DMS153 treated with DMSO at 0.1 percent for 48 hours (cell line): ENCODE measurements at regions not wholly inside any gene's neighbourhood (a gene's known extent, or its start where the extent isn't known, plus 50 kb on each side); places are given as distances from the start of the nearest gene placed in this dataset.
"Not testable (repeated sequence)": the region's sequence is repeated elsewhere in the genome, so short reads cannot be mapped to it uniquely, and the experiment has no call there.

ENCODE experiments used
- DNase-seq: peaks from one replicate; lab custom pipeline; 2025; ENCODE audit not compliant: unreplicated experiment; lab: John Stamatoyannopoulos, UW

DNA sequence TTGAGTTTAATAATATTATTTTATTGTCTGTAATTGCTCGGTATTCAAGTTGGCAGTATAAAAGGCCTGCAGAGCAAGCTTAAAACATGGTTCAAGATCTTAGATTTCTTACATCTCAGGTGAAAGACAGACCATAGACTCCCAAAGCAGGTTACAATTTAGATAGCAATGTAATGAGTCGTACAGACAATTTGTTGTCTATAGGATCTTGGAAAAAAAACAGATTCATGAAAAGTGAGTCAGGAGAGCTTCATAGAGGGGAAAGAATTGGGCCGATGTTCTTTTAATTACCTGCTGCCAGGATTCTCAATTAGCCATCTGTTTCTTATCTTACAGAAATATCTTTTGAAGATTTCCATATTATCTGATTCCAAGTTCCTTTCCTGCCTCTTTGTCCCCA, 111.5 kb upstream of the IKBKE start:
- DNase-seq: not testable (repeated sequence)

DNA sequence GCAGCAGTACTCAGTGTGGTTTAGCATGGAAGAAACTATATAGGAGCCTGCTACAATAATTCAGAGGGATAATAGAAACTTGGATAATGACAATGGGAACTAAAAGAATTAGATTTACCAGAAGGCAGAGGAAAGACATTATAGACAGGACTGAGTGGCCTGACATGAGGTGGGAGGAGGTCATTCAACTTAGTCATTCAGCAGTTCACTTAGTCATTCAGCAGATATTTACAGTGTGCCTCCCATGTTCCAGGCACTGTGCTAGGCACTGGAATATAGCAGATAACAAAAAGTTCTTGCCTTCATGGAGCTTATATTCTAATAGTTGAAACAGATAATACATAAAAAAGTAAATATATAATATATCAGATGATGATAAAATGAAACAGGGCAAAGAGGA, 110.9 kb upstream of the IKBKE start:
- not testable (repeated sequence) for DNase-seq

DNA sequence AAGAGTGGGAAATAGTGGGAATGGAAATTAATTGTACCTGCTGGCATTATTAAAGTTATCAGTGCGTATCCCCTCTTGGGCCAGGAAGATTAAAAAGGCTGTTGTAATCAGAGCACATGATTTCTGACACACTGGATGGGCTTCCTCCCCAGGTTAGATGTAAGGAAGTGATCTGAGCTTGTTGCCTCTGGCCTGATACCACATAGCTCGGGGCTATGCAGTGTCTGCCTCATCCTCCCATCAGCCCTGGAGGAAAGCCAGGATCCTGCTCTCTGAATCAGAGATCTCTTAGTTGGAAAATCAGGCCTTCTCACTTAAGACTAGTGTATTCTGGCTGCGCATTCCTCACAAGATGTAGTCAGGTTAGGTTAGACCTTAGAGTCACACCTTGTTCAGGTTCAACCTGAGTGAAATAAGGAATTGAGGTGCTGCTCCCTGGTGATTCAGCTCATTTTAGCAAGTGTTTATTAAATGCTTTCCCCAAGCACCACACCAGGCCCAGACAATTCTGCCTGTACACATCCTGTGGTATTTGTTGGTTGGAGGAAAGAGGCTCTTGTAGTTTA, 108.2 kb upstream of the IKBKE start:
- not testable (repeated sequence) for DNase-seq

DNA sequence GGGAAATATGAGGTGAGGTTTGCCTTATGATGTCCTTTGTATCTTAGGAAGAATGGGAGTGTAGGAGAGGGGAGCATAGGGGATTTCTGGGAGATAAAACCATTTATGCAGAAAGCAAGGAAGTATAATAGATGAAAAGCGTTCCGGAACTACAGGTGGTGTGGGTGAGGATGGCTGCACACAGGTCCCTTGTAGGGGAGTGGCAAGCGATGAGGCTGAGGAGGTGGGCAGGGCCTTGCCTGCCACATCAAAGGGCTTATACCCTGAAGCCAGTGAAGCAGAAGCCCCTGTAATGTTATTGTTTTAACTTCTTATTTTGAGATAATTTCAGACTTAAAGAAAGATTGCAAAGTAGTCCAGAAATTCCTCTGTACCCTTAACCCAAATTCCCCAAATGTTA, 107.3 kb upstream of the IKBKE start:
- not testable (repeated sequence) for DNase-seq

DNA sequence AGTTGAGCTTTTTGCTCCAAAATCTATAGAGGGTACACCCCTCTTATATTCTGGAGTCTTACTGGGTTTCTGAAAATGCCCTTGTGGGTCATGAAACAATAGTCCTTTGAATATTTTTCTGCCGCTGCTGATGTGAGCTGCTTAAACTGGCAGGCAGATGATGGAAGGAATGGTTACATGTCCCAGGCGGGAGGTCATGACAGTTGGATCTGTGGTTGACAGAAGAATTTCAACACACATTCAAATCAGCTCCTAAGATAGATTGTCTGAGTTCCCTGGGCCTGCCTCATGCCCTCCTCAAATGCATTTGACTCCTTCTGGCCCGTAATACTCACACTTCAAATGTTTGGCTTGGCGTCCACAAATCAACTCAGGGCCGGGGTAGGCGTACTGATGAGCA, 105.0 kb upstream of the IKBKE start:
- not testable (repeated sequence) for DNase-seq

DNA sequence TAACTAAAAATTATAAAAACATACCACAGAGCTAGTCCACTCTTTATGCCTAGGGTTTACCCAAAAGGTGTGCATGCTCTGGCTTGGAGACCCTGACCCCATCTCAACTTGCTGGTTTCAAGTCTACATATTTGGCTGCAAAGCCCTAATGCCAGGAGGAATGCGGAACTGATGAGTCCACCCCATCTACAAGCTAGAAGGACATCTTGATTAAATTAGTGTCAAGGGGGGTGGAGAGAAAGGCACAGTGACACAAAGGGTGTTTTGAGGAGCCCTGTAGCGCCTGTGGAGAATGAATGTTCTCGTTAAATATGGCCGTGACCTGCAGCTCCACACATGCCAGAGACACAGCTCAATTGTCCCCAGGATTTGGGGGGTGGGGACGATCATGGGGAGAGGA, 104.1 kb upstream of the IKBKE start:
- not testable (repeated sequence) for DNase-seq

DNA sequence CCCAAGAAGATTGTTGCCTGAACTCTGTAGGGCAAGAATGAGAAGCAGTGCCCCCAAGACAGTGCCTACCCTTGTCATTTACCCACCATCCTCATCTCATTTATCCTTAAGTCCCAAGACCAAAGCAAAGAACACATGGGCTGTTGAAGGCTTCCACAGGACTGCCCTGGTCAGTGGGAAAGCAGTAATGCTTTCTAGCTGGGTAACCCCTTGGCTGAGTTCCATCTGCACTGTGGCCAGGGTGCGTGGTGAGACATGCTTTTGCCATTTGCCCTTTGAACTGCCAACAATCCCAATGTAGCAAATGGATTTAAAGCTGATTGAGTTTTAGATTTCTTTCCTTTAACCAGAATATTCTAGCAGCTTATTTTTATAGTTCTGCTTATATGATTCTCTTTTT, 103.5 kb upstream of the IKBKE start:
- DNase-seq: not testable (repeated sequence)

DNA sequence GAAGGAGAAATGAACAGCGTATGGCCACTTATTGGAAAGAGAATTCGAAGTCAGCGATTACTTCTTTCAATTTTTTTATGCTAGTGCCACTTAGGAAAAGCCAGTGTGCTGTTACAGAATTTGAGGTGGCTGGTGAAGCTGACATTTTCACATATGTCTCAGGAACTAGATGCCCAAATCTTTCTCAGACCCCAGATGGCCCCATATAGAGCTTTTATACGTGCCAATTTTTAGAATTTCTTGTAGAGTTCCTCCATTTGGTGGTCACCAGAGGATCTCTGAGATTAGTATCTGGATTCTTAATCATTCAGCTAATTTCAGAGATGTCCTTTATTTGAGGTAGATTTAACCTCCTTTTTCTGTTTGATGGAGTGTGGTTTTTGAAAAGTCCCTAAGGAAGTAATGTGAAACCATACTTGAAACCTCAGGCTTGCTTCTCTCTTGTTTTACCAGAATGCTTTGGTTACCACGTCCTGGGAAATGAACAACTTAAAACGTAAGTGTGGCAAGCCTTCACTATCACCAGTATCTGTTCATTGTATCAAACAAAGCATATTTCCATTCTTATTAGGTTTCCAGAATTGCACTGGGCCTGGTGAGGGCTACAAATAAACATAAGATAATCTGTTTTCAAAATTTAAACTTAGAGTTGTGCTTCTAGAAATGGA, 102.2 kb upstream of the IKBKE start:
- DNase-seq: not testable (repeated sequence)

DNA sequence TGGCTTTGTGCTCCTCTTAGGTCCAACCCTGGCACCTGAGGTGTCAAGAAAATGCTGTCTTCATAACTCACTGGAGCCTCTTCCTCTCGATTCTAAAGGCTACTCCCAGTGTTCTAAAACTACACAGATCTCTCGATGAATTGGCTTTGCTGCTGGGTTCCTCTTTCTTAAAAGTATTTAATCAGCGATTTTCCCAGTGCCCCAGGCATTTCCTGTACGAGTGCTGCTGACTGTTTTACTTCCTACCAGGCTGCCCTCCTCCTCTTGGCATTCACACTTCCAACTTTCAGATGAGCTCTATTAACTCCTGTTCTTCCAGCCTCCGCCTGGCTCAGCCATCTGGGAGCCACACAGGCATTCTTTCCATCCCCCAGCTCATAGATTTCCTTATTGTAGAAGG, 95.6 kb upstream of the IKBKE start:
- DNase-seq: not testable (repeated sequence)

DNA sequence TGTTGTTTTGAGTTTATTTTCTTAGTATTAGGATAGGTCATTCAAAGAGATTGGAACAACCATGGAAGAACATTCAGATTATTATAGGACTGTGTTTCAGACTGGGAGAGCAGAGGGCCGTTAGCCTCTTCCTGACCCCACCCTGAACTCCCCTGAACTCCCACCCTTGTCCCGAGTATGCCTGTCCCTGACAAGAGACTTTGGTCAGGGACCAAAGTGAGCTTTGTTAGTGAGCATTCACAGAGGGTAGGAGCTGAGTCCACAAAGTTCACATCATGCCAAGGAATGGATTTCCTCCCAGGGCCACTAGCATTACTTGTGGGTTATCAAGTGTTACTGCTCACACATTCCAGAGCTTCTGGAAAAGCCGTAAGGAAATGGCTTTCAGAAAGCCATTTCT, 94.7 kb upstream of the IKBKE start:
- not testable (repeated sequence) for DNase-seq

DNA sequence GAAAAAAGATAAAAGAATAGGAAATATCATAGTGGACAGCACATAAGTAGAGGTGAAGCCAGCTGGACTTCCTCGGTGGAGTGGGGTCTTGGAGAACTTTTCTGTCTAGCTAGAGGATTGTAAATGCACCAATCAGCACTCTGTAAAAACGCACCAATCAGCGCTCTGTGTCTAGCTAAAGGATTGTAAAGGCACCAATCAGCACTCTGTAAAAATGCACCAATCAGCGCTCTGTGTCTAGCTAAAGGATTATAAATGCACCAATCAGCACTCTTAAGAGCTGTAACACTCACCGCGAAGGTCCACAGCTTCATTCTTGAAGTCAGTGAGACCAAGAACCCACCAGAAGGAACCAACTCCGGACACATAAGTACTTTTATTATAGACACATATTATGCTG, 91.8 kb upstream of the IKBKE start:
- DNase-seq: not testable (repeated sequence)

DNA sequence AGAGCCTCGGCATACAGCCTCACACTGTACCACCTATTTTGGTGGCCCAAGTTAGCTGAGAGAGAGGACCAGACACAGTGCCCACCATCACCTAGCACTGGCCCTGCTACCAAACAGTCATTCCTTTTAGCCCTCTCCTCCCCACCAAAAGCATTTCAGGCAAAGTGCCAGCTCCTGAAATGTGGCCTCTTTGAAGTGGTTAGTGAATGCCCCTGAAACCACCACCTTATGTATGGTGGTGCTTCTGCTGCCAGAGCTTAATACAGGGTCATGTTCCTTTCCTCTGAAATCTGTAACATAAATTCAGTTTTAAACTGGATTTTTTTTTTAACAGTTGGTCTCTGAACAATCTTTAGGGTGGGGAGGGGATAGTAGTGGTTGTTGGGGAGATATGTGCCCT, 91.0 kb upstream of the IKBKE start:
- DNase-seq: not testable (repeated sequence)

DNA sequence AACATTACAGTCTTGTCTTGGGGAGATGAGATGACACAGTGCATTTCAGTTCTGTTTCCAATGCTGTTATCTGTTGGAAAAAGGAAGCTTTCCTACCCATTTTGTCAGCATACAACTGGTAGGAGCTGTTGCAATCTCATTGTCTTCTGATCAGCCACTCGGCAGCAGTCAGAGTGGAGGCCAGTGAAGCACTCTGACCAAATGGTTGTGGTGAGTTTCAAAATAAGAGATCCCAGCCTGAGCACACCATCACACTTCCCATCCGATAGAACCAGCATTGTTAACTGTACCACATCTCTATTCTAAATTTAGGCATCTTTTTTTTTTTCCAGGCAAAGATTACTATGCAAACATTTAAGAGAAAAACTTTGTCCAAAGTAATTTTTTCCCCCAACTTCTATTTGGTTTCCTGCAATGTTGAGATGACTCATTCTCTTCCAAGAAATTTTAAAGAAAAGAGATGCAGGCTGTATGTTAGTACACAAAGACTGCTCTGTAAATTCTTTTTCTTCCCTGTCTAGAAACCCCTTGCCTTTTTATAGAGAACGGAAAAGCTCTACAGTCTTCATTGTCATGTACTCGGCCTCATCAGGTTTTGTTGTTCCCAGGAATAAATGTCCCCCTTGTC, 90.0 kb upstream of the IKBKE start:
- DNase-seq: not testable (repeated sequence)

DNA sequence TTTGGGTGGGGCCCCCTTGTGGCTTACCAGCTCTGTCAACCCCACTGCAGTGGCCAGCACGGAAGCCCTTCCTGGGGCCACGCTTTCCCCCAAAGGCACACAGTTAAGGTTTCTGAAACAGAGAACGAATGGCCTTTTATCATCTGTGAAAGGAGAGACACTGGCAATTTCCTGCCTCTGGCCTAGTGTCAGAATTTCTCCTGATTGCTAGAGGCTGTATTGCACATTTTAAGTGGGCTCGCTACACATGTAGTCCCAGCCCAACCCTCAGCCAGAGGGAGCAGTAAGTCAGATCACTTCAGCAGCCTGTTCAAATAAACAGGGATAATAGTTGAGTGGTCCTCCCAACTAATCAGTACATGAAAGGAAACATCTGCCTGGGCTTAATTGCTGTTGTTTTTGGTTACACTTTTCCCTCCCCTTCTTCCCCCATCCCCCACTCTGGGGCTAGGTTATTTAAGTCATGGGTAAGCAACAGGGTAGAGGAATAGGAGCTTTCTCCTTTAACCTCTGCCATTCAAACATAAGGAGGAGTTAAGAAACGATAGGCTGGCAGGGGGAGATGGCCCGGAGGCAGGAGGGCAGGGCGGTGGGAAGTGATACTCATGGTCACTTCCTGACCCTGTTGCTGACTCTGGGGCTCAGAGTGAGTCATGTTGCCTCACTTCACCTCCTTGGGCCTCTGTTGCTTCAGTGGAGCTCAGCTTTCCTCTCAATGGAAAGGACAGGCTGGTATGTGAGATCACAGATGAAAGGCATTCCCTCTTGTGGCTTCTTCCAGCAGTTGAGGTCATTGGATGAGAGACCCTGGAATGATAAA, 89.3 kb upstream of the IKBKE start:
- peak; percentile 54 for DNase-seq

DNA sequence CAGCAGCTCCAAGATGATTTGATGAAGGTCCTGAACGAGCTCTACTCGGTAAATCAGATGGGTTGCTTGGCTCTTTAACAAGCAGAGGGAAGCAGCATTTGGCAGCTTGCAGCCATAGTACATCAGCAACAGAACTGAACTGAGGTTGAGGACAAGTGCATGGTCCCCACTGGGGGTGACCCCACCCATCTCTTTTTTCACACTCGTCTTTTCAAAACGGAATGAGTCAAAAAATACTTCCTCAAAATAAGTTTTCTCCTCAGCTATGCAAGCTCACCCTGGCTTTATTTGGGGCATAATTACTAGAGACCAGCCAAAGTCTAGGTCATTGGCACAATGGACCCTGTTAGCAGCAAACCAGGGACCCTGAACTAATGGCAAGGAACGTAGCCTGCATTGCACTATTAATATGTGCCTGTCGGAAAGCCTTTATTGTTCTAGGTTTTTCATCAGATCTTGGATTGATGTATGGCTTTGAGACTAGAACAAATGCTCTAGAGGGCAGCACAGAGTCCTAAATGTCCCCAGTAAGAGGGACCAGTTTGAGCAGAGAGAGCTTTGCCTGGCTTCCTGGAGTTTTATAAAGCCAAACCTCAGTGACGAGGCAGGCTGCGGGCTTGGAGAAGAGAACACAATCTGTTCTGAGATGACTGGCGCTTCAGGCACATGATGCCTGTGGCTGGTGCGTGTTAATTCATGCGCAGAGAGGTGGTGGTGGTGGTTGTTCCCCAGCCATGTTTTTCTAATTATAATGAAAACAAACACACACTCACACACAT, 86.1 kb upstream of the IKBKE start:
- peak; percentile 19 for DNase-seq

DNA sequence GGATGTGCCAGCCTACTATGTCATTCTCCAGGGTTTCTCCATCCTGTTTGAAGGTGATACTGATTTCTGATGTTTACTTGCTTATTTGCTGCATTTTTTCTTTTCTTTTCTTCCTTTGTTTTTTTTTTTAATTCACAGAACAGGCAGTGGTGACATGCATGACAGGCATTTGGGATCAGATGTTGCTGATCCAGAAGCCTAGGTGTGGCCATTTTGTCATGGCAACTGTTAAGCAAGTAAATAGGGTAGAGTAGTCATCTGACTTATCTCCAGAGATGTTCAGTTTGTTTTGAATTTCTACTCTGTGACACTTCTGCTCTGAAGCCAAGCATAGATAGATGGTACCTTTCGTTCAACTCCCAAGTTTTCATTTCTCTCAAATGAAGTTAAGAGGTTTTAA, 85.4 kb upstream of the IKBKE start:
- DNase-seq: not testable (repeated sequence)

DNA sequence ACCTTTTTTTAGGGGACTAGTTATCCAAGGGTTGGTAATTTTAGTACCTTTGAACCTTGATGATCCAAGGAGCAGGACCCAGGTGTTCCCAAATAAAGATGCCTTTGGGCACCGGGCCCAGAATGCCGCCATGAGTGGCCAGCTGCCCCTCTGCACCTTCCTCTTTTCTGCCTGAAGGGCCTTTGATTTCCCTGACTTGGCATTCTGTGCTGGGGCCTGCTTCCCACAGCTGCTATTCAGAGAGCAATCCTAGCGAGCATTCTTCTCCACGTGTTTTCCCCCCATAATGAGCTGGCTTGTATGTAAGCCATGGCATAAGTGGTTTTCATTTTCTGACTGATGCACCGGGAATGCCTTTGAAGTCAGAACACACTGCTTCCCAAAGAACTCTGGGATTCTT, 82.6 kb upstream of the IKBKE start:
- DNase-seq: not testable (repeated sequence)

DNA sequence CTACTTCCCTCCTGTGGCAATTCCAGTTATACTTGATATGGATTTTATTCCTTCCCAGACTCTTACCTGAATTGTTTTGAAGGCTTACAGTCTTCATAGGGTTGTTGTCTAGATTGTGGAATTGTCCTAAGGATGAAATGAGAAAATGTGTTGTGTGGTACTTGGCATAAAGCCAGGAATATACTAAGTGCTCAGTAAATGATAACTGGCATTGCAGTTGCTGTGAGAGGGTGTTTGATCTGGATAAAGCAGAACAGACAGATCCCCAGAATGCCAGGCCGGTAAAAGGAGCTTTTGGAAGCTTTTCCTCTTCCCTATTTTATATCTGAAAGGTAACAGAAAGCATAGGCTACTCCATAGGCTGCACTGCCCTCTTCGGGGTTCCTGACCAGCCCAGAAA, 78.4 kb upstream of the IKBKE start:
- DNase-seq: not testable (repeated sequence)

DNA sequence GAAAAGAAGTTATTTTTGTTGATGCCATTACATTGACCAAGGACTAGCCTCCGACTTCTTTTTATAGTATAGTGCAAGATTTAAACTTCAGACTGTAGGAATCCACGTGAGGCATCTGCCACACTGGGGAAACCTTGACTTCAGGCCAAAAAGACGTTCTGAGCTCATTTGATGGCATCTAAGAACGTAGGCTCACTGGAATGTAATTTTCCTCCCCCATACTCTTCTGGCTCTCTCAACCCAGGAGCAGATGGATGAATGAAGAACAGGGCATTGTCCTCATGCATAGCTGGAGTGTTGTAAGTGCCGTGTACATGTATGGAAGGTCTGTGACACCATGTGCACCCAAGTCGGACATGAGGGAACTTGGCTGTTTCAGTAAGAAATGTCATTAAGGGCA, 72.8 kb upstream of the IKBKE start:
- DNase-seq: not testable (repeated sequence)

DNA sequence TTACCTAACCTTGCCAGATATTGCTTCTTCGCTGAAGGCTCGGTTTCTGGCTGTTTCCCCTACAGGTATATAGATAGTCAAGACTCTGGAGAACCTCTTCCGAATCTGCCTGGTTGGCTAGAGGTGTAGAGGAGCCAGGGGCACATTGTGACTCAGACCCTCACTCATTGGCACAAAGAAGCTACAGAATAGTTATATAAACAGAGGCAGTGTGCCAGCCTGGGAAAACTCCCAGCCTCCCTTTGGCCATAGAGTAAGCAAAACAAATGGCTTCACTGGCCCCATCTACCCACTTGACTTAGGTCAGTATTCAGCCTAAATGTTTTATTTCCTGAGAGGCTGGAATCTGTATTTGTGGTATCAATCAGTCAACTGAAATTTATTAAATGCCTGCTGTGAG, 72.0 kb upstream of the IKBKE start:
- not testable (repeated sequence) for DNase-seq
